ENCODE measurements at regions not wholly inside any gene's neighbourhood (a gene's known extent, or its start where the extent isn't known, plus 50 kb on each side); places are given as distances from the start of the nearest gene placed in this dataset.
"Not testable (repeated sequence)": the region's sequence is repeated elsewhere in the genome, so short reads cannot be mapped to it uniquely, and the experiment has no call there.

DNA sequence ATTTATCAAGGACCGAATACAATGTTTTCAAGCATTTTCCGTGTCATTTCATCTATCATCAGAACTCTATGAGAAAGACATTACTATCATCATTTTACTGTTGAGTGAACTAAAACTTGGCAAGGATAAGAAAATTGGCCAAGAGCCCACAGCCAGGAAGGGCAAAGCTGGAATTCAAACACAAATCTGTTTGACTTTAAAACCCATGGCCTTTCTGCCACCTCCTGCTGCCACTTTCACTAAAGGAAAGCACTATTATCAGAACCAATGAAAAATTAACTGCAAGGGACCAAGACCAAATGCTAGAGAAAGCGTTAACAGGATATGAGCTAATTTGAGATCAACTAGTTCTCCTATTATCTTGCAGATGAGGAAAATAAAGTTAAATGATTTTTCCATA is 2759.2 kb downstream of the ARAP2 start:
- Mint-ChIP-seq H3K27me3 (ENCODE audit: low read depth in 2 of 2) (no peaks in the 10 kb centered on the region), H3K4me3 (no peak overlapping the region), H3K9me3 (peaks cover 7 to 12% of the 10 kb centered on the region in 2 donors), H3K27ac (no peak overlapping the region), H3K4me1 (no peaks in the 10 kb centered on the region), H3K36me3 (no peaks in the 10 kb centered on the region)
- ATAC-seq (no peak), DNase-seq (no peak)
- Histone ChIP-seq H3K36me3 (ENCODE audit: control insufficient read depth, insufficient read depth, low read length) (no peaks in the 10 kb centered on the region), H3K4me1 (ENCODE audit: control insufficient read depth, insufficient read depth, low read length) (no peaks in the 10 kb centered on the region), H3K27me3 (ENCODE audit: control insufficient read depth, insufficient read depth, low read length) (no peaks in the 10 kb centered on the region), H3K9me3 (ENCODE audit: control insufficient read depth, insufficient read depth, low read length) (peaks cover 6% of the 10 kb centered on the region), H3K4me3 (ENCODE audit: low read length) (no peak overlapping the region), H3K27ac (ENCODE audit: low read length) (no peak overlapping the region)
- intact Hi-C loops (cut with micrococcal nuclease), result no loop called here
- TF ChIP-seq, protein P1, sequence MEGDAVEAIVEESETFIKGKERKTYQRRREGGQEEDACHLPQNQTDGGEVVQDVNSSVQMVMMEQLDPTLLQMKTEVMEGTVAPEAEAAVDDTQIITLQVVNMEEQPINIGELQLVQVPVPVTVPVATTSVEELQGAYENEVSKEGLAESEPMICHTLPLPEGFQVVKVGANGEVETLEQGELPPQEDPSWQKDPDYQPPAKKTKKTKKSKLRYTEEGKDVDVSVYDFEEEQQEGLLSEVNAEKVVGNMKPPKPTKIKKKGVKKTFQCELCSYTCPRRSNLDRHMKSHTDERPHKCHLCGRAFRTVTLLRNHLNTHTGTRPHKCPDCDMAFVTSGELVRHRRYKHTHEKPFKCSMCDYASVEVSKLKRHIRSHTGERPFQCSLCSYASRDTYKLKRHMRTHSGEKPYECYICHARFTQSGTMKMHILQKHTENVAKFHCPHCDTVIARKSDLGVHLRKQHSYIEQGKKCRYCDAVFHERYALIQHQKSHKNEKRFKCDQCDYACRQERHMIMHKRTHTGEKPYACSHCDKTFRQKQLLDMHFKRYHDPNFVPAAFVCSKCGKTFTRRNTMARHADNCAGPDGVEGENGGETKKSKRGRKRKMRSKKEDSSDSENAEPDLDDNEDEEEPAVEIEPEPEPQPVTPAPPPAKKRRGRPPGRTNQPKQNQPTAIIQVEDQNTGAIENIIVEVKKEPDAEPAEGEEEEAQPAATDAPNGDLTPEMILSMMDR (IDR thresholded peaks at IDR 0.05), result no peak
- 71% methylated on average over 2 of the region's 3 CpGs for WGBS (ENCODE audit: insufficient coverage)

GRCh38 chr4:33493231-33493630 is 2751.1 kb downstream of the ARAP2 start:
- Histone ChIP-seq H3K9me3 (ENCODE audit: control insufficient read depth, insufficient read depth, low read length) (no peaks in the 10 kb centered on the region), H3K27me3 (ENCODE audit: control insufficient read depth, insufficient read depth, low read length) (no peaks in the 10 kb centered on the region), H3K4me1 (ENCODE audit: control insufficient read depth, insufficient read depth, low read length) (no peaks in the 10 kb centered on the region), H3K4me3 (ENCODE audit: low read length) (no peak overlapping the region), H3K27ac (ENCODE audit: low read length) (no peak overlapping the region), H3K36me3 (ENCODE audit: control insufficient read depth, insufficient read depth, low read length) (no peaks in the 10 kb centered on the region)
- no peak for DNase-seq
- Mint-ChIP-seq H3K9me3 (peaks cover 3 to 8% of the 10 kb centered on the region in 2 donors), H3K27me3 (ENCODE audit: low read depth in 2 of 2) (no peaks in the 10 kb centered on the region), H3K4me3 (no peak overlapping the region), H3K36me3 (no peaks in the 10 kb centered on the region), H3K4me1 (no peaks in the 10 kb centered on the region), H3K27ac (no peak overlapping the region)
- intact Hi-C loops (cut with micrococcal nuclease), result no loop called here
- 81% methylated on average over 2 of the region's 2 CpGs for WGBS (ENCODE audit: insufficient coverage)
- ATAC-seq, result no peak
- TF ChIP-seq, protein P1 (IDR thresholded peaks at IDR 0.05), result no peak

DNA sequence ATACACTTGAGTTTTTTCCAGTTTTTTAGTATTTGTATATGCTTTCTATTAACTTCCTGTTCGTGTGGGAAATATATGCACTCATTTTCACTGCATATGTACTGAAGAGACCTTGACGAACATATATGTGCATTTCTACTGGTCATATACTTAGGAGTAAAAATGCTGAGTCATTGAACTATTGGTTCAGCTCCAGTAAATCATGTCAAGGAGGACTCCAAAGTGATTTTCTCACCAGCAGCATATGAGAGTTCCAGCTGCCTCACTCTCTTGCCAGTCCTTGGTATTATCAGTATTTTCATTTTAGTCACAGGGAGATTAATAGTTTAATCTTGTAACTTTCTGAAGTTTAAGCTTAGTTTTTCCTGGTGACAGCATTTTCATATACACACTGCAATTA is 2750.2 kb downstream of the ARAP2 start:
- Histone ChIP-seq H3K9me3 (ENCODE audit: control insufficient read depth, insufficient read depth, low read length) (no peaks in the 10 kb centered on the region), H3K27me3 (ENCODE audit: control insufficient read depth, insufficient read depth, low read length) (no peaks in the 10 kb centered on the region), H3K4me3 (ENCODE audit: low read length) (no peak overlapping the region), H3K4me1 (ENCODE audit: control insufficient read depth, insufficient read depth, low read length) (no peaks in the 10 kb centered on the region), H3K36me3 (ENCODE audit: control insufficient read depth, insufficient read depth, low read length) (no peaks in the 10 kb centered on the region), H3K27ac (ENCODE audit: low read length) (no peak overlapping the region)
- H3K4me1 Mint-ChIP-seq, result no peaks in the 10 kb centered on the region
- WGBS (ENCODE audit: insufficient coverage), result 69% methylated on average over 2 of the region's 2 CpGs
- no peaks in the 10 kb centered on the region for H3K27me3 Mint-ChIP-seq (ENCODE audit: low read depth in 2 of 2)
- intact Hi-C loops (cut with micrococcal nuclease), result no loop called here
- H3K36me3 Mint-ChIP-seq, result no peaks in the 10 kb centered on the region
- no peak overlapping the region for H3K27ac Mint-ChIP-seq
- no peak overlapping the region for H3K4me3 Mint-ChIP-seq
- DNase-seq, result no peak
- TF ChIP-seq, protein P1 (IDR thresholded peaks at IDR 0.05), result no peak
- H3K9me3 Mint-ChIP-seq, result peaks cover 6 to 14% of the 10 kb centered on the region in 2 donors
- no peak for ATAC-seq

DNA sequence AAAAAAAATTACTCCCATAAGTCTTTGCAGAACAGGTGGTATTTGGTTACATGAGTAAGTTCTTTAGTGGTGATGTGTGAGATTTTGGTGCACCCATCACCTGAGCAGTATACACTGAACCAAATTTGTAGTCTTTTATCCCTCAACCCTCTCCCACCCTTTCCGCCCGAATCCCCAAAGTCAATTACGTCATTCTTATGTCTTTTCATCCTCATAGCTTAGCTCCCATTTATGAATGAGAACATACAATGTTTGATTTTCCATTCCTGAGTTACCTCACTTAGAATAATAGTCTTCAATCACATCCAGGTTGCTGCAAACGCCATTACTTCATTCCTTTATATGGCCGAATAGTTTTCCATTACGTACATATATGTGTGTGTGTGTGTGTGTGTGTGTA is 2742.7 kb downstream of the ARAP2 start:
- H3K4me3 Mint-ChIP-seq; H3K4me1 Mint-ChIP-seq; H3K36me3 ChIP-seq (ENCODE audit: control insufficient read depth, insufficient read depth, low read length); intact Hi-C loops (cut with micrococcal nuclease); H3K27ac Mint-ChIP-seq; H3K36me3 Mint-ChIP-seq; H3K27me3 ChIP-seq (ENCODE audit: control insufficient read depth, insufficient read depth, low read length); ATAC-seq; H3K4me1 ChIP-seq (ENCODE audit: control insufficient read depth, insufficient read depth, low read length); H3K4me3 ChIP-seq (ENCODE audit: low read length); H3K27me3 Mint-ChIP-seq (ENCODE audit: low read depth in 2 of 2); DNase-seq; H3K27ac ChIP-seq (ENCODE audit: low read length); H3K9me3 ChIP-seq (ENCODE audit: control insufficient read depth, insufficient read depth, low read length): not testable (repeated sequence)
- H3K9me3 Mint-ChIP-seq, result peaks cover 15 to 18% of the 10 kb centered on the region in 2 donors
- 90% methylated on average over 3 of the region's 6 CpGs for WGBS (ENCODE audit: insufficient coverage)

All from natural killer cell (primary cell).